ENCODE measurements at regions not wholly inside any gene's neighbourhood (a gene's known extent, or its start where the extent isn't known, plus 50 kb on each side); places are given as distances from the start of the nearest gene placed in this dataset.

GRCh38 chr10:120336911-120337540, 120.0 kb upstream of the PLPP4 start:
- Mint-ChIP-seq H3K4me3 (no peak overlapping the region), H3K4me1 (ENCODE audit: low read depth) (no peaks in the 10 kb centered on the region), H3K27ac (no peak overlapping the region), H3K9me3 (ENCODE audit: insufficient read depth) (no peaks in the 10 kb centered on the region), H3K36me3 (ENCODE audit: low read depth) (no peaks in the 10 kb centered on the region), H3K27me3 (ENCODE audit: low read depth) (peaks cover 7% of the 10 kb centered on the region)
- ATAC-seq (no peak), DNase-seq (peak; percentile 64)
- POLR2A ChIA-PET, result no interaction called here
- CTCF ChIA-PET, result interaction anchor here (0.8 to 2.1 kb wide), 9 partner anchors 9 to 651 kb away, joined by 3 to 11 read pairs (median 4); no protein-coding TSS in a partner anchor

GRCh38 chr10:120342115-120342714, 114.8 kb upstream of the PLPP4 start:
- Mint-ChIP-seq H3K27ac (no peak overlapping the region), H3K9me3 (ENCODE audit: insufficient read depth) (no peaks in the 10 kb centered on the region), H3K36me3 (ENCODE audit: low read depth) (no peaks in the 10 kb centered on the region), H3K4me1 (ENCODE audit: low read depth) (no peaks in the 10 kb centered on the region), H3K27me3 (ENCODE audit: low read depth) (peaks cover 7% of the 10 kb centered on the region), H3K4me3 (no peak overlapping the region)
- ChIA-PET POLR2A (no interaction called here), CTCF (no interaction called here)
- ATAC-seq, result no peak
- no peak for DNase-seq

GRCh38 chr10:120345186-120345585, 111.8 kb upstream of the PLPP4 start:
- ChIA-PET POLR2A (no interaction called here), CTCF (interaction anchor here (2.6 kb wide), 1 partner anchor 8 kb away, joined by 7 read pairs; no protein-coding TSS in a partner anchor)
- DNase-seq (no peak), ATAC-seq (no peak)
- no peak overlapping the region for H3K4me3 Mint-ChIP-seq
- no peaks in the 10 kb centered on the region for H3K4me1 Mint-ChIP-seq (ENCODE audit: low read depth)
- peaks cover 3% of the 10 kb centered on the region for H3K27me3 Mint-ChIP-seq (ENCODE audit: low read depth)
- no peak overlapping the region for H3K27ac Mint-ChIP-seq
- no peaks in the 10 kb centered on the region for H3K9me3 Mint-ChIP-seq (ENCODE audit: insufficient read depth)
- no peaks in the 10 kb centered on the region for H3K36me3 Mint-ChIP-seq (ENCODE audit: low read depth)

GRCh38 chr10:120347644-120348043, 109.4 kb upstream of the PLPP4 start:
- no peaks in the 10 kb centered on the region for H3K36me3 Mint-ChIP-seq (ENCODE audit: low read depth)
- peaks cover 3% of the 10 kb centered on the region for H3K27me3 Mint-ChIP-seq (ENCODE audit: low read depth)
- no peaks in the 10 kb centered on the region for H3K9me3 Mint-ChIP-seq (ENCODE audit: insufficient read depth)
- DNase-seq, result no peak
- H3K4me1 Mint-ChIP-seq (ENCODE audit: low read depth), result no peaks in the 10 kb centered on the region
- POLR2A ChIA-PET, result no interaction called here
- no peak overlapping the region for H3K27ac Mint-ChIP-seq
- ATAC-seq, result no peak
- CTCF ChIA-PET, result no interaction called here
- H3K4me3 Mint-ChIP-seq, result no peak overlapping the region

- no peaks in the 10 kb centered on the region for H3K4me1 Mint-ChIP-seq (ENCODE audit: low read depth)
- peaks cover 3% of the 10 kb centered on the region for H3K27me3 Mint-ChIP-seq (ENCODE audit: low read depth)
- H3K36me3 Mint-ChIP-seq (ENCODE audit: low read depth), result no peaks in the 10 kb centered on the region
- no peak overlapping the region for H3K27ac Mint-ChIP-seq
- no peak for DNase-seq
- ChIA-PET POLR2A (interaction anchor here (0.6 kb wide), 1 partner anchor 653 kb away, joined by 3 read pairs; no protein-coding TSS in a partner anchor), CTCF (no interaction called here)
- H3K4me3 Mint-ChIP-seq, result no peak overlapping the region
- no peaks in the 10 kb centered on the region for H3K9me3 Mint-ChIP-seq (ENCODE audit: insufficient read depth)
- no peak for ATAC-seq
Measured at GRCh38 chr10:120349069-120349468, 108.0 kb upstream of the PLPP4 start.

GRCh38 chr10:120355425-120355824, 101.6 kb upstream of the PLPP4 start:
- ATAC-seq (no peak), DNase-seq (no peak)
- Mint-ChIP-seq H3K36me3 (ENCODE audit: low read depth) (no peaks in the 10 kb centered on the region), H3K9me3 (ENCODE audit: insufficient read depth) (no peaks in the 10 kb centered on the region), H3K27me3 (ENCODE audit: low read depth) (peaks cover 2% of the 10 kb centered on the region), H3K27ac (no peak overlapping the region), H3K4me1 (ENCODE audit: low read depth) (no peaks in the 10 kb centered on the region), H3K4me3 (no peak overlapping the region)
- ChIA-PET CTCF (no interaction called here), POLR2A (no interaction called here)

GRCh38 chr10:120360571-120360970, 96.5 kb upstream of the PLPP4 start:
- H3K4me1 Mint-ChIP-seq (ENCODE audit: low read depth), result no peaks in the 10 kb centered on the region
- DNase-seq, result no peak
- CTCF ChIA-PET, result no interaction called here
- no peaks in the 10 kb centered on the region for H3K9me3 Mint-ChIP-seq (ENCODE audit: insufficient read depth)
- ATAC-seq, result no peak
- H3K36me3 Mint-ChIP-seq (ENCODE audit: low read depth), result no peaks in the 10 kb centered on the region
- no peak overlapping the region for H3K4me3 Mint-ChIP-seq
- no peak overlapping the region for H3K27ac Mint-ChIP-seq
- peaks cover 2% of the 10 kb centered on the region for H3K27me3 Mint-ChIP-seq (ENCODE audit: low read depth)
- POLR2A ChIA-PET, result no interaction called here

GRCh38 chr10:120365872-120366271, 91.2 kb upstream of the PLPP4 start:
- no peaks in the 10 kb centered on the region for H3K4me1 Mint-ChIP-seq (ENCODE audit: low read depth)
- no peaks in the 10 kb centered on the region for H3K9me3 Mint-ChIP-seq (ENCODE audit: insufficient read depth)
- H3K27ac Mint-ChIP-seq, result no peak overlapping the region
- ATAC-seq (no peak), DNase-seq (no peak)
- ChIA-PET POLR2A (no interaction called here), CTCF (no interaction called here)
- H3K4me3 Mint-ChIP-seq, result no peak overlapping the region
- no peaks in the 10 kb centered on the region for H3K27me3 Mint-ChIP-seq (ENCODE audit: low read depth)
- no peaks in the 10 kb centered on the region for H3K36me3 Mint-ChIP-seq (ENCODE audit: low read depth)

- no peaks in the 10 kb centered on the region for H3K27me3 Mint-ChIP-seq (ENCODE audit: low read depth)
- no peak for ATAC-seq
- DNase-seq, result no peak
- ChIA-PET POLR2A (no interaction called here), CTCF (no interaction called here)
- no peak overlapping the region for H3K27ac Mint-ChIP-seq
- no peaks in the 10 kb centered on the region for H3K36me3 Mint-ChIP-seq (ENCODE audit: low read depth)
- no peaks in the 10 kb centered on the region for H3K4me1 Mint-ChIP-seq (ENCODE audit: low read depth)
- no peaks in the 10 kb centered on the region for H3K9me3 Mint-ChIP-seq (ENCODE audit: insufficient read depth)
- no peak overlapping the region for H3K4me3 Mint-ChIP-seq
Measured at GRCh38 chr10:120367341-120367740, 89.7 kb upstream of the PLPP4 start.

GRCh38 chr10:120368338-120368737, 88.7 kb upstream of the PLPP4 start:
- DNase-seq (no peak), ATAC-seq (no peak)
- Mint-ChIP-seq H3K27ac (no peak overlapping the region), H3K4me3 (no peak overlapping the region), H3K9me3 (ENCODE audit: insufficient read depth) (no peaks in the 10 kb centered on the region), H3K36me3 (ENCODE audit: low read depth) (no peaks in the 10 kb centered on the region), H3K4me1 (ENCODE audit: low read depth) (no peaks in the 10 kb centered on the region), H3K27me3 (ENCODE audit: low read depth) (no peaks in the 10 kb centered on the region)
- CTCF ChIA-PET, result no interaction called here
- POLR2A ChIA-PET, result no interaction called here

GRCh38 chr10:120368927-120369326, 88.1 kb upstream of the PLPP4 start:
- DNase-seq (no peak), ATAC-seq (no peak)
- Mint-ChIP-seq H3K4me1 (ENCODE audit: low read depth) (no peaks in the 10 kb centered on the region), H3K27me3 (ENCODE audit: low read depth) (no peaks in the 10 kb centered on the region), H3K9me3 (ENCODE audit: insufficient read depth) (no peaks in the 10 kb centered on the region), H3K36me3 (ENCODE audit: low read depth) (no peaks in the 10 kb centered on the region), H3K27ac (no peak overlapping the region), H3K4me3 (no peak overlapping the region)
- POLR2A ChIA-PET, result no interaction called here
- CTCF ChIA-PET, result no interaction called here

GRCh38 chr10:120369856-120370276, 87.2 kb upstream of the PLPP4 start:
- Mint-ChIP-seq H3K27me3 (ENCODE audit: low read depth) (no peaks in the 10 kb centered on the region), H3K4me1 (ENCODE audit: low read depth) (no peaks in the 10 kb centered on the region), H3K36me3 (ENCODE audit: low read depth) (no peaks in the 10 kb centered on the region), H3K9me3 (ENCODE audit: insufficient read depth) (no peaks in the 10 kb centered on the region), H3K27ac (no peak overlapping the region), H3K4me3 (no peak overlapping the region)
- no peak for DNase-seq
- no peak for ATAC-seq
- ChIA-PET POLR2A (no interaction called here), CTCF (no interaction called here)

GRCh38 chr10:120371856-120372255, 85.2 kb upstream of the PLPP4 start:
- ATAC-seq (no peak), DNase-seq (no peak)
- Mint-ChIP-seq H3K9me3 (ENCODE audit: insufficient read depth) (no peaks in the 10 kb centered on the region), H3K27me3 (ENCODE audit: low read depth) (no peaks in the 10 kb centered on the region), H3K4me3 (no peak overlapping the region), H3K27ac (no peak overlapping the region), H3K4me1 (ENCODE audit: low read depth) (no peaks in the 10 kb centered on the region), H3K36me3 (ENCODE audit: low read depth) (no peaks in the 10 kb centered on the region)
- ChIA-PET POLR2A (no interaction called here), CTCF (interaction anchor here (0.9 kb wide), 1 partner anchor 9 kb away, joined by 3 read pairs; no protein-coding TSS in a partner anchor)

Data from activated CD8-positive, alpha-beta T cell treated with anti-CD3 and anti-CD28 coated beads, Interleukin-2, amount 10 ng/mL, durations not matched to agents 7 days and 5 days (primary cell).